B cell (primary cell): ENCODE measurements at regions not wholly inside any gene's neighbourhood (a gene's known extent, or its start where the extent isn't known, plus 50 kb on each side); places are given as distances from the start of the nearest gene placed in this dataset.

Experiments used
- ATAC-seq: fragments of 200-7000 bp; cut with Tn5 transposase; one replicate; pipeline ENCODE4 v1.10.0; 2021; ENCODE audit warnings: low read depth, mild to moderate bottlenecking, moderate number of reproducible peaks, moderate library complexity
- CTCF ChIA-PET: fragments of 350-600 bp; sonication (Branson Sonifier 250); formaldehyde crosslinking; loops from one replicate; lab custom pipeline; 2021; ENCODE audit warnings: antibody characterized with exemption, inconsistent platforms; lab: Charles Lee
- POLR2A ChIA-PET: fragments of 350-600 bp; sonication (Branson Sonifier 250); formaldehyde crosslinking; loops from one replicate; lab custom pipeline; 2021; ENCODE audit warnings: antibody characterized with exemption; lab: Charles Lee
- DNase-seq: peaks from one replicate; pipeline ENCODE4 v3.0.0; 2013
- H2AFZ ChIP-seq: 2 replicates; pipeline ENCODE4 v1.6.1; 2012; ENCODE audit warnings: mild to moderate bottlenecking, low read depth, low read length; ENCODE audit not compliant: insufficient read depth, poor library complexity, severe bottlenecking
- H3K27ac ChIP-seq, 2 donors: 1 replicate in 1 of 2; 2 replicates in 1 of 2; pipeline ENCODE4 v1.5.1; 2012 to 2013; ENCODE audit warnings: low read length in 2 of 2, mild to moderate bottlenecking in 2 of 2, moderate library complexity in 1 of 2
- H3K27me3 ChIP-seq, 4 experiments: fragments of 200-600 bp in 1 of 4; sonication (generic) in 1 of 4; replicated peaks in 1 of 4; 1 replicate in 2 of 4; 2 replicates in 2 of 4; pipeline versions ENCODE4 v1.6.1 to v1.7.0; 2013 to 2016; ENCODE audit warnings: low read length in 3 of 4, mild to moderate bottlenecking in 2 of 4, mixed read lengths in 1 of 4, moderate library complexity in 1 of 4; ENCODE audit not compliant: insufficient read depth in 4 of 4, control insufficient read depth in 3 of 4; ENCODE audit errors: control extremely low read depth in 1 of 4
- H3K36me3 ChIP-seq, 2 experiments: replicated peaks in 1 of 2; 1 replicate in 1 of 2; 2 replicates in 1 of 2; pipeline versions ENCODE4 v1.6.1 to v1.7.1; 2013; ENCODE audit warnings: low read length in 1 of 2; ENCODE audit not compliant: insufficient read depth in 2 of 2, control insufficient read depth in 1 of 2; ENCODE audit errors: control extremely low read depth in 1 of 2, extremely low read depth in 1 of 2
- H3K4me1 ChIP-seq, 2 donors: fragments of 200-600 bp in 1 of 2; sonication (generic) in 1 of 2; 1 replicate in 1 of 2; 2 replicates in 1 of 2; pipeline versions ENCODE4 v1.5.1 to v1.6.1; 2013 to 2017; ENCODE audit warnings: low read length in 2 of 2; ENCODE audit not compliant: control insufficient read depth in 2 of 2, insufficient read depth in 2 of 2
- H3K4me2 ChIP-seq: replicated peaks from 2 replicates; pipeline ENCODE3; 2012; ENCODE audit warnings: mild to moderate bottlenecking, low read depth, low read length; ENCODE audit not compliant: poor library complexity, severe bottlenecking
- H3K4me3 ChIP-seq, 5 experiments: fragments of 200-600 bp in 1 of 5; sonication (generic) in 1 of 5; 1 replicate in 3 of 5; 2 replicates in 2 of 5; pipeline versions ENCODE4 v1.5.1 to v1.7.0; 2011 to 2016; ENCODE audit warnings: low read length in 4 of 5, mild to moderate bottlenecking in 4 of 5, low read depth in 2 of 5, control low read depth in 1 of 5, moderate library complexity in 1 of 5; ENCODE audit not compliant: insufficient read depth in 1 of 5; ENCODE audit errors: control extremely low read depth in 1 of 5, extremely low read depth in 1 of 5
- H3K79me2 ChIP-seq: fragments of 200-600 bp; sonication (generic); one replicate; pipeline ENCODE4 v1.6.0; 2016; ENCODE audit warnings: low read length; ENCODE audit not compliant: control insufficient read depth, insufficient read depth
- H3K9ac ChIP-seq: fragments of 200-600 bp; sonication (generic); 2 replicates; pipeline ENCODE4 v1.6.1; 2017; ENCODE audit warnings: mild to moderate bottlenecking, low read length, moderate library complexity
- H3K9me3 ChIP-seq, 3 donors: one replicate each; pipeline versions ENCODE4 v1.6.1 to v1.7.1; 2013; ENCODE audit warnings: low read length in 2 of 3; ENCODE audit not compliant: control insufficient read depth in 2 of 3, insufficient read depth in 1 of 3; ENCODE audit errors: control extremely low read depth in 1 of 3
- H4K20me1 ChIP-seq: 2 replicates; pipeline ENCODE4 v1.6.0; 2012; ENCODE audit warnings: mild to moderate bottlenecking, low read length; ENCODE audit not compliant: insufficient read depth, control insufficient read depth, poor library complexity, severe bottlenecking
- H3K27ac Mint-ChIP-seq: one replicate; pipeline ENCODE4 v1.8.0; 2021; ENCODE audit warnings: mixed read lengths
- H3K27me3 Mint-ChIP-seq: one replicate; pipeline ENCODE4 v1.8.0; 2021; ENCODE audit warnings: mixed read lengths
- H3K4me1 Mint-ChIP-seq: one replicate; pipeline ENCODE4 v1.8.0; 2021; ENCODE audit warnings: mixed read lengths
- H3K4me3 Mint-ChIP-seq: one replicate; pipeline ENCODE4 v1.8.0; 2021; ENCODE audit warnings: mixed read lengths
- H3K9me3 Mint-ChIP-seq: one replicate; pipeline ENCODE4 v1.8.0; 2022; ENCODE audit warnings: mixed read lengths; ENCODE audit not compliant: insufficient read depth
- EZH2 ChIP-seq: IDR thresholded peaks from 2 replicates; pipeline ENCODE4 v1.6.1; 2012; ENCODE audit warnings: borderline replicate concordance, low read depth, mild to moderate bottlenecking, moderate library complexity, low read length; ENCODE audit not compliant: insufficient read depth, poor library complexity, severe bottlenecking
- intact Hi-C: fragments of 100-400 bp; cut with micrococcal nuclease; formaldehyde crosslinking; loops from one replicate; pipeline ENCODE4 v1.10.0; 2022
- TF ChIP-seq, protein P1 (sequence below): fragments of 200-600 bp; IDR thresholded peaks from one replicate; pipeline ENCODE4 v1.8.0; 2022; ENCODE audit warnings: antibody characterized with exemption, mild to moderate bottlenecking

DNA sequence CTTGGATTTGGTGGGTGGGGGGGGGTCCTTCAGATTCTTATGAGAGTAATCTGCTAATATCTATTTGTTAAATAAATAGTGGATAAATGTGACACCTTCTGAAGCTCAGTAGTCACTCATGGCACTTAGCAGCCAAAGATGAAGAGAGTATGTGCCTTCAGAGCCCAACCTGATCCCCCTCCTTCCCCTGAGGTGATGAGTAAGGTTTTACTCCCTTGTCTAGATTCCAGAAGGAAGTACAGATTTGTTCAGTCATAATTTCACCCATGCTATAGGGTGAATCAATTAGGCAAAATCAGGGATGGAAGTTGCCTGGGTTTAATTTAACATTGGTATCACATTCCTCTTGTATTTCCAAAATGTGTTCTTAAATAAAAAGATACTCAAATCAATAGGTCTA lies 340.3 kb upstream of the ATP2B1 start:
- DNase-seq (no peak), ATAC-seq (no peak)
- no peak overlapping the region for H2AFZ ChIP-seq
- H3K36me3 ChIP-seq: no peaks in the 10 kb centered on the region
- intact Hi-C loops: no loop called here
- H3K9me3 ChIP-seq: peaks cover 0 to 5% (median 0%) of the 10 kb centered on the region in 3 donors
- Mint-ChIP-seq H3K4me1 (no peaks in the 10 kb centered on the region), H3K4me3 (no peak overlapping the region), H3K9me3 (no peaks in the 10 kb centered on the region), H3K27me3 (no peaks in the 10 kb centered on the region), H3K27ac (no peak overlapping the region)
- H3K4me1 ChIP-seq: no peaks in the 10 kb centered on the region
- H3K27me3 ChIP-seq: no peaks in the 10 kb centered on the region
- TF ChIP-seq EZH2: no peak
- TF ChIP-seq, protein P1, sequence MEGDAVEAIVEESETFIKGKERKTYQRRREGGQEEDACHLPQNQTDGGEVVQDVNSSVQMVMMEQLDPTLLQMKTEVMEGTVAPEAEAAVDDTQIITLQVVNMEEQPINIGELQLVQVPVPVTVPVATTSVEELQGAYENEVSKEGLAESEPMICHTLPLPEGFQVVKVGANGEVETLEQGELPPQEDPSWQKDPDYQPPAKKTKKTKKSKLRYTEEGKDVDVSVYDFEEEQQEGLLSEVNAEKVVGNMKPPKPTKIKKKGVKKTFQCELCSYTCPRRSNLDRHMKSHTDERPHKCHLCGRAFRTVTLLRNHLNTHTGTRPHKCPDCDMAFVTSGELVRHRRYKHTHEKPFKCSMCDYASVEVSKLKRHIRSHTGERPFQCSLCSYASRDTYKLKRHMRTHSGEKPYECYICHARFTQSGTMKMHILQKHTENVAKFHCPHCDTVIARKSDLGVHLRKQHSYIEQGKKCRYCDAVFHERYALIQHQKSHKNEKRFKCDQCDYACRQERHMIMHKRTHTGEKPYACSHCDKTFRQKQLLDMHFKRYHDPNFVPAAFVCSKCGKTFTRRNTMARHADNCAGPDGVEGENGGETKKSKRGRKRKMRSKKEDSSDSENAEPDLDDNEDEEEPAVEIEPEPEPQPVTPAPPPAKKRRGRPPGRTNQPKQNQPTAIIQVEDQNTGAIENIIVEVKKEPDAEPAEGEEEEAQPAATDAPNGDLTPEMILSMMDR: no peak
- POLR2A ChIA-PET: no interaction called here
- H4K20me1 ChIP-seq: no peaks in the 10 kb centered on the region
- CTCF ChIA-PET: no interaction called here
- H3K4me2 ChIP-seq: no peak overlapping the region
- no peak overlapping the region for H3K4me3 ChIP-seq
- no peak overlapping the region for H3K27ac ChIP-seq
- no peak overlapping the region for H3K9ac ChIP-seq
- no peaks in the 10 kb centered on the region for H3K79me2 ChIP-seq

DNA sequence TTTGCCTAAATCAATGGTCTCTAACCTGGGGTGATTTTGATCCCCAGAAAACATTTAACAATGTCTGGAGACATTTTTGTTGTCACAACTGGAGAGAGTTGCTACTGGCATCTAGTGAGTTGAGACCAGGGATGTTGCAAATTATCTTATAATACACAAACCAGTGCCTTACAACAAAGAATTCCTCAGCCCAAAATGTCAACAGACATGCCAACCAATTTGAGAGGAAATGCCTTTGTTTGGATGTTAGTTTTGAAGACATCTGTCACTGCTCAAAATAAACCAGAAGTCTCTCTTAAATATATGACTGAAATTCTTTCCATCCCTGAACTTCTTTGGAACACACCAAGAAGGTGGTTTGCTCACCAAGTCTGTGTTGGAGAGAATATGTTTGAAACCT lies 336.9 kb upstream of the ATP2B1 start:
- H3K36me3 ChIP-seq: no peaks in the 10 kb centered on the region
- no peak overlapping the region for H3K4me2 ChIP-seq
- no peak overlapping the region for H3K4me3 ChIP-seq
- POLR2A ChIA-PET: interaction anchor here (0.6 kb wide), 1 partner anchor 20 kb away, joined by 5 read pairs; no protein-coding TSS in a partner anchor
- Mint-ChIP-seq H3K27ac (no peak overlapping the region), H3K4me1 (no peaks in the 10 kb centered on the region), H3K4me3 (no peak overlapping the region), H3K27me3 (no peaks in the 10 kb centered on the region), H3K9me3 (no peaks in the 10 kb centered on the region)
- peaks cover 0 to 5% (median 0%) of the 10 kb centered on the region in 3 donors for H3K9me3 ChIP-seq
- no peaks in the 10 kb centered on the region for H4K20me1 ChIP-seq
- ATAC-seq (no peak), DNase-seq (no peak)
- TF ChIP-seq, protein P1: no peak
- no peak for TF ChIP-seq EZH2
- CTCF ChIA-PET: no interaction called here
- no peaks in the 10 kb centered on the region for H3K79me2 ChIP-seq
- H3K27ac ChIP-seq: no peak overlapping the region
- H3K9ac ChIP-seq: no peak overlapping the region
- intact Hi-C loops: no loop called here
- no peak overlapping the region for H2AFZ ChIP-seq
- no peaks in the 10 kb centered on the region for H3K27me3 ChIP-seq
- no peaks in the 10 kb centered on the region for H3K4me1 ChIP-seq
